ENCODE measurements at regions not wholly inside any gene's neighbourhood (a gene's known extent, or its start where the extent isn't known, plus 50 kb on each side); places are given as distances from the start of the nearest gene placed in this dataset.

DNA sequence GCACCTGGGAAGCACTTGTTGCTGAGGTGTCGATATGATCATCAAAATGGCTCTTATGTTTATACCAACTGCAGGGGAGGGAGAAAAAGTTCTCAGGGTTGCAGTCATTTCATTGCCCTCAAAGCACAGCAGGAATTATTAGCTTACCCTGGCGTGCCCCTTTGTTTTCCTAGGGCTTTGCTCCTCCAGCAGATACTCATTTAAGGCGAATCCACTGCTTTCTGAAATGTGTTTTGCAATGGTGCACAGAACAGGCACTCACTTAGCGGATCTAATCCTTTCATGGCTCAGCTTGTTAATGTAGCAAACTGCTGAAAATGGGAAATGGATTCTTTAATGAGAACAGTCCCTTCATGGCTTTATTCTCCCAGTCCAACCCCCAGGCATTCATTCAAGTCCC lies 76.7 kb downstream of the NKX2-1 start:
- H3K9me2 ChIP-seq (ENCODE audit: insufficient read depth) = no peaks in the 10 kb centered on the region
- H3K4me2 ChIP-seq (ENCODE audit: unreplicated experiment) = no peak overlapping the region
- no peak overlapping the region for H3K4me3 ChIP-seq
- DNase-seq = no peak
- WGBS, 2 experiments (ENCODE audit: low coverage in 1 of 2, low lambda C conversion rate in 2 of 2, missing lambda C conversion rate in 2 of 2) = 17 to 18% methylated on average over 4 of the region's 4 CpGs
- H3K9ac ChIP-seq = no peak overlapping the region
- peaks cover 7% of the 10 kb centered on the region; the same call in 1 of the 2 replicates for H3K27me3 ChIP-seq (replicated peaks; ENCODE audit: insufficient read depth)
- no peak for TF ChIP-seq EZH2phosphoT487 (IDR thresholded peaks at IDR 0.05; ENCODE audit: insufficient read depth, low read depth)
- TF ChIP-seq EZH2 (IDR thresholded peaks at IDR 0.05; ENCODE audit: insufficient read depth, poor library complexity, severe bottlenecking) = no peak
- H3K9me3 ChIP-seq (ENCODE audit: low read depth) = no peaks in the 10 kb centered on the region
- no peak overlapping the region for H2AFZ ChIP-seq
- in situ Hi-C loops (cut with MboI) = no loop called here
- H3K4me1 ChIP-seq (ENCODE audit: insufficient read depth) = no peaks in the 10 kb centered on the region
- no peaks in the 10 kb centered on the region for H3F3A ChIP-seq (ENCODE audit: insufficient read depth)
- no peak overlapping the region for H3K27ac ChIP-seq
- H3K36me3 ChIP-seq (ENCODE audit: low read depth) = no peaks in the 10 kb centered on the region
- H4K20me1 ChIP-seq (ENCODE audit: insufficient read depth) = no peaks in the 10 kb centered on the region
- H3K79me2 ChIP-seq (ENCODE audit: insufficient read depth) = no peaks in the 10 kb centered on the region

DNA sequence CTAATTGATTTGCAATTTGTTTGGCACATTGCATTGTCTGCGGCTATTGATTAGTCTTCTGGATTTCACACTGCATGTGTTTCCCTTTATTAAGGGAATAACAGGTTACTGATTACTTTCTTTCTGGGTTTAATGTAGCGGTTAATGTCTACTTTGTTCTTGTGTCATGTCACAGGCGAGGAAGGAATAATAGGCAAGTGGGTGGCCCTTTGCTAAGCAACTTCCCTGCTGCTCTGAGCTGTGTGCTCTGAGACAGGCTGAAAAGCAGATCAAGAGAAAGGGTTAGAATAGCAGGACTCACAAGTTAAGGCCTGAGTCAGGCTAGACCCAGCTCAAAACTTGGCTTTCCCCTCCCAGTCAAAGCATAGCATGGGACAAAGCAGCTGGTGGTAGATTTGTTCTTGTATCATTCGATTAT lies 77.2 kb downstream of the NKX2-1 start:
- Histone ChIP-seq H3K9me2 (ENCODE audit: insufficient read depth) (no peaks in the 10 kb centered on the region), H3K36me3 (ENCODE audit: low read depth) (no peaks in the 10 kb centered on the region), H3K4me1 (ENCODE audit: insufficient read depth) (no peaks in the 10 kb centered on the region), H3K9me3 (ENCODE audit: low read depth) (no peaks in the 10 kb centered on the region), H3K4me2 (ENCODE audit: unreplicated experiment) (no peak overlapping the region), H3K4me3 (no peak overlapping the region), H3F3A (ENCODE audit: insufficient read depth) (no peaks in the 10 kb centered on the region), H3K27ac (no peak overlapping the region), H2AFZ (no peak overlapping the region), H3K9ac (no peak overlapping the region), H3K79me2 (ENCODE audit: insufficient read depth) (no peaks in the 10 kb centered on the region), H4K20me1 (ENCODE audit: insufficient read depth) (no peaks in the 10 kb centered on the region), H3K27me3 (replicated peaks; ENCODE audit: insufficient read depth) (peaks cover 7% of the 10 kb centered on the region; the same call in 1 of the 2 replicates)
- in situ Hi-C loops (cut with MboI) = no loop called here
- DNase-seq = no peak
- 40 to 43% methylated on average over 4 of the region's 4 CpGs for WGBS, 2 experiments (ENCODE audit: low coverage in 1 of 2, low lambda C conversion rate in 2 of 2, missing lambda C conversion rate in 2 of 2)
- TF ChIP-seq EZH2phosphoT487 (IDR thresholded peaks at IDR 0.05; ENCODE audit: insufficient read depth, low read depth) = no peak
- TF ChIP-seq EZH2 (IDR thresholded peaks at IDR 0.05; ENCODE audit: insufficient read depth, poor library complexity, severe bottlenecking) = no peak

DNA sequence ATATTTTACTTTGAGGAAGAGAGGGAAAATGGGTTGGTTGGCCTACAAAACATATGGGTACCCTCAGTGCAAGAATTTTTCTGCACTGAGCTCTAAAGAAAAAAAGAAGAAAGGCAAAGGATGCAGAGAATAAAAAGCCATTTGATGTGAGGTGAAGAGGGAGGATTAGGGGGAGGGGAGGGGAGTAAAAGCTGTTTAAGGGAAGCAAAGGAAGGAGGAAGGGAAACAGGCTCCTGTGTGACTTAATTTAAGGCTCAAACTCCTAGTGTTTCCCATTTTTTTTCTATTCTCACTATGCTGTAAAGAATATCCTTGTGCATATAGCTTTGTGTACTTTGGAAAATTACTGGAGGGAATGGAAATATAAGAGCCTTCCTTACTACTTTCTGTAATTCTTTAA lies 78.7 kb downstream of the NKX2-1 start:
- DNase-seq = no peak
- Histone ChIP-seq H3K9ac (no peak overlapping the region), H3K9me2 (ENCODE audit: insufficient read depth) (no peaks in the 10 kb centered on the region), H3F3A (ENCODE audit: insufficient read depth) (no peaks in the 10 kb centered on the region), H3K36me3 (ENCODE audit: low read depth) (no peaks in the 10 kb centered on the region), H3K27ac (no peak overlapping the region), H3K9me3 (ENCODE audit: low read depth) (no peaks in the 10 kb centered on the region), H4K20me1 (ENCODE audit: insufficient read depth) (no peaks in the 10 kb centered on the region), H3K4me1 (ENCODE audit: insufficient read depth) (no peaks in the 10 kb centered on the region), H3K79me2 (ENCODE audit: insufficient read depth) (no peaks in the 10 kb centered on the region), H3K27me3 (replicated peaks; ENCODE audit: insufficient read depth) (peaks cover 7% of the 10 kb centered on the region; the same call in 1 of the 2 replicates), H3K4me2 (ENCODE audit: unreplicated experiment) (no peak overlapping the region), H2AFZ (no peak overlapping the region), H3K4me3 (no peak overlapping the region)
- TF ChIP-seq EZH2 (IDR thresholded peaks at IDR 0.05; ENCODE audit: insufficient read depth, poor library complexity, severe bottlenecking) = no peak
- TF ChIP-seq EZH2phosphoT487 (IDR thresholded peaks at IDR 0.05; ENCODE audit: insufficient read depth, low read depth) = no peak
- in situ Hi-C loops (cut with MboI) = no loop called here

DNA sequence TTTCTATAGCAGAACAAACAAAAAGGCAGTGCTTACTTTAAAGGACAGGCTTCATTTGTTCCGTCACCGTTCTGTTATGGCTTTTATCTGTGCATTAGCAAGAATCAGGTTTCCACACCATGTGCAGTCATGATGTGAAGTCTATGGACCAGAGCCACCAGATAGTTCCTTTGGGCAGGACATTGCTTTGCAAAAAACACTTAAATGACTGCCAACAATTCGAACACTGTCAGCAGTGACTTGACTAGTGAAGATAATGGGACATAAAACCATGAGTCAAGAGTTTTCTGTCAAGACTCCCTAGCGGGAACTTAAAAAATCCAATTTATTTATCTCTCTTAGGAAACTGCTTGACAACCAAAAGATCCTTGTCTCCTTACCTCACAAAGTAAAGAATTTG lies 80.3 kb downstream of the NKX2-1 start:
- no peak overlapping the region for H2AFZ ChIP-seq
- H3K4me1 ChIP-seq (ENCODE audit: insufficient read depth) = no peaks in the 10 kb centered on the region
- 1 to 4% methylated on average over 4 of the region's 4 CpGs for WGBS, 2 experiments (ENCODE audit: low coverage in 1 of 2, low lambda C conversion rate in 2 of 2, missing lambda C conversion rate in 2 of 2)
- in situ Hi-C loops (cut with MboI) = no loop called here
- H3K4me3 ChIP-seq = no peak overlapping the region
- H3K36me3 ChIP-seq (ENCODE audit: low read depth) = no peaks in the 10 kb centered on the region
- DNase-seq = no peak
- no peaks in the 10 kb centered on the region for H3K79me2 ChIP-seq (ENCODE audit: insufficient read depth)
- H3K4me2 ChIP-seq (ENCODE audit: unreplicated experiment) = no peak overlapping the region
- no peaks in the 10 kb centered on the region for H3K9me3 ChIP-seq (ENCODE audit: low read depth)
- H3K27me3 ChIP-seq (replicated peaks; ENCODE audit: insufficient read depth) = peaks cover 7% of the 10 kb centered on the region; the same call in 1 of the 2 replicates
- H4K20me1 ChIP-seq (ENCODE audit: insufficient read depth) = no peaks in the 10 kb centered on the region
- no peak overlapping the region for H3K9ac ChIP-seq
- no peaks in the 10 kb centered on the region for H3K9me2 ChIP-seq (ENCODE audit: insufficient read depth)
- H3F3A ChIP-seq (ENCODE audit: insufficient read depth) = no peaks in the 10 kb centered on the region
- H3K27ac ChIP-seq = no peak overlapping the region
- TF ChIP-seq EZH2phosphoT487 (IDR thresholded peaks at IDR 0.05; ENCODE audit: insufficient read depth, low read depth) (no peak), EZH2 (IDR thresholded peaks at IDR 0.05; ENCODE audit: insufficient read depth, poor library complexity, severe bottlenecking) (no peak)

DNA sequence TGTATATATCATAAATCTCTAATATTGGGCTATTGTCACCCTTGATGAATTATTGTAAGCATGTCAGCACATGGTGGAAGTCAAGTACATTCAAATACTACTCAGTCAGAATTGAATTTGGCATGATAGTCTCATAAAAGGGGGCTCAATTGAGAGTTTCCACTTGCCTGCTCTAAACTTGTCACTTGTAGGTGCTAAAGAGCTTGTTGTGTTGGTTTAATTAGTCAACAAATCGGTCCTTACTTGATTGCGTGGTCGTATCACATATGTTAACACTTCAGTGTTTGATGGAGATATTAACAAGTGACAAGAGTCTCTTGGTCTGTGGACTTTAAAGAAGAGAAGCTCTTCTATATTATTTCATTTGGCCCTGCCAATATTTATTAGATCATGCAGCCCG lies 81.1 kb downstream of the NKX2-1 start:
- Histone ChIP-seq H2AFZ (no peak overlapping the region), H3K9ac (no peak overlapping the region), H3K27me3 (replicated peaks; ENCODE audit: insufficient read depth) (peaks cover 7% of the 10 kb centered on the region; the same call in 1 of the 2 replicates), H3K4me1 (ENCODE audit: insufficient read depth) (no peaks in the 10 kb centered on the region), H3K4me3 (no peak overlapping the region), H3K36me3 (ENCODE audit: low read depth) (no peaks in the 10 kb centered on the region), H3K9me2 (ENCODE audit: insufficient read depth) (no peaks in the 10 kb centered on the region), H3K79me2 (ENCODE audit: insufficient read depth) (no peaks in the 10 kb centered on the region), H3K27ac (no peak overlapping the region), H4K20me1 (ENCODE audit: insufficient read depth) (no peaks in the 10 kb centered on the region), H3K9me3 (ENCODE audit: low read depth) (no peaks in the 10 kb centered on the region), H3F3A (ENCODE audit: insufficient read depth) (no peaks in the 10 kb centered on the region), H3K4me2 (ENCODE audit: unreplicated experiment) (no peak overlapping the region)
- no peak for DNase-seq
- TF ChIP-seq EZH2 (IDR thresholded peaks at IDR 0.05; ENCODE audit: insufficient read depth, poor library complexity, severe bottlenecking) (no peak), EZH2phosphoT487 (IDR thresholded peaks at IDR 0.05; ENCODE audit: insufficient read depth, low read depth) (no peak)
- in situ Hi-C loops (cut with MboI) = no loop called here
- 14 to 15% methylated on average over 4 of the region's 4 CpGs for whole genome bisulfite sequencing, 2 experiments (ENCODE audit: low coverage in 1 of 2, low lambda C conversion rate in 2 of 2, missing lambda C conversion rate in 2 of 2)
